OCI-LY3 (cell line): ENCODE measurements at regions not wholly inside any gene's neighbourhood (a gene's known extent, or its start where the extent isn't known, plus 50 kb on each side); places are given as distances from the start of the nearest gene placed in this dataset.

Experiments used
- CTCF ChIP-seq: fragments of 200-600, 300-600 bp; sonication (generic); IDR thresholded peaks from 2 replicates; pipeline ENCODE4 v1.5.1; 2014; ENCODE audit warnings: antibody characterized with exemption, low read length, low read depth
- EZH2phosphoT487 ChIP-seq: fragments of 200-600 bp; shearing (Covaris generic); IDR thresholded peaks from 2 replicates; pipeline ENCODE4 v1.6.1; 2018; ENCODE audit warnings: antibody characterized with exemption, mixed run types, low read depth

DNA sequence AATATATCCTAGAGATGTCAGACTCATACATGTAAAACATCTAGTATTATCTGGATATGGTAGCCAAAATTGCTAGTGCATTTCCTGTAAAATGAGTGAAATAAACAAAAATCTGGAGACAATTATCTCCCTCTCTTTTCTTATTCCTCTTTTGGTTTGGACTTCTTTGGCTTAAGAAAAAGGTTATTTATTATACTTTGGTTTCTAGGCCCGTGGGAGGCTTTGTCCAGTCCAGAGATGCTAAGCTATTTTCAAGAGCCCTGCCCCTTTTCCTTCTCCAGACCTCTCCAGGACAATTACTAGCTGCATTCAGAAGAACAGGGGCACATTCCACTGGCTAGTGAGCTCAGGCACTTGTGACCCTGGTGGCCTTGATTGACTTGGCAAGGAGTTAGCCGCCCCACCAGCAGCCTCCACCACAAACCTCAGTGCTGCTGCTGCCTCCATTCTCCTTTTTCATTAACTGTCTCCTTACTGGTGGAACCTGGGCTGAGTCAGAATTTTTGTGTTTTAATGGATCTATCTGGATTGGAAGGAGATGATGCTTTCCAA, 747.3 kb upstream of the TENM4 start:
- TF ChIP-seq CTCF (no peak), EZH2phosphoT487 (no peak)
